Fibroblast of lung (primary cell): ENCODE measurements at regions not wholly inside any gene's neighbourhood (a gene's known extent, or its start where the extent isn't known, plus 50 kb on each side); places are given as distances from the start of the nearest gene placed in this dataset.

Experiments used
- DNase-seq, 2 donors: peaks; one replicate each; pipeline versions ENCODE4 v3.0.0 to v3.0.0-alpha.2; 2010; ENCODE audit warnings: low read depth in 2 of 2
- H2AFZ ChIP-seq: 2 replicates; pipeline ENCODE4 v1.5.1; 2012; ENCODE audit warnings: low read length, control low read depth, inconsistent platforms
- H3K27ac ChIP-seq: 2 replicates; pipeline ENCODE4 v1.5.1; 2011; ENCODE audit warnings: low read length, control low read depth; ENCODE audit not compliant: insufficient read depth
- H3K27me3 ChIP-seq: 2 replicates; pipeline ENCODE4 v1.5.1; 2011; ENCODE audit warnings: mild to moderate bottlenecking, low read length; ENCODE audit not compliant: control insufficient read depth, insufficient read depth
- H3K36me3 ChIP-seq: 2 replicates; pipeline ENCODE4 v1.5.1; 2011; ENCODE audit warnings: low read length; ENCODE audit not compliant: control insufficient read depth, insufficient read depth
- H3K4me1 ChIP-seq: 2 replicates; pipeline ENCODE4 v1.5.1; 2011; ENCODE audit warnings: low read length; ENCODE audit not compliant: control insufficient read depth, insufficient read depth; ENCODE audit errors: extremely low read depth
- H3K4me2 ChIP-seq: 2 replicates; pipeline ENCODE4 v1.5.1; 2011; ENCODE audit warnings: low read length, control low read depth; ENCODE audit not compliant: insufficient read depth; ENCODE audit errors: extremely low read depth
- H3K4me3 ChIP-seq, 4 experiments: fragments of 200-600 bp in 1 of 4; sonication (generic) in 1 of 4; replicated peaks in 1 of 4; 2 replicates each; pipeline ENCODE4 v1.5.1; 2011 to 2016; ENCODE audit warnings: low read length in 4 of 4, low read depth in 3 of 4, mild to moderate bottlenecking in 3 of 4, control low read depth in 2 of 4, inconsistent platforms in 1 of 4, mixed read lengths in 1 of 4; ENCODE audit not compliant: insufficient read depth in 1 of 4; ENCODE audit errors: control extremely low read depth in 1 of 4
- H3K79me2 ChIP-seq: 2 replicates; pipeline ENCODE4 v1.5.1; 2012; ENCODE audit warnings: mild to moderate bottlenecking, low read length, inconsistent platforms; ENCODE audit not compliant: control insufficient read depth, insufficient read depth
- H3K9ac ChIP-seq: 2 replicates; pipeline ENCODE4 v1.5.1; 2011; ENCODE audit warnings: mild to moderate bottlenecking, low read length, control low read depth; ENCODE audit not compliant: insufficient read depth
- H3K9me3 ChIP-seq: 2 replicates; pipeline ENCODE4 v1.5.1; 2012; ENCODE audit warnings: low read depth, low read length; ENCODE audit not compliant: control insufficient read depth, insufficient read depth
- H4K20me1 ChIP-seq: 2 replicates; pipeline ENCODE4 v1.5.1; 2011; ENCODE audit warnings: low read length; ENCODE audit not compliant: control insufficient read depth, insufficient read depth; ENCODE audit errors: extremely low read depth
- CTCF ChIP-seq, 2 donors: IDR thresholded peaks in 1 of 2; conservative IDR thresholded peaks in 1 of 2; 1 replicate in 1 of 2; 2 replicates in 1 of 2; pipeline ENCODE4 v1.5.1; 2011 to 2012; ENCODE audit warnings: low read length in 2 of 2, control low read depth in 1 of 2, inconsistent platforms in 1 of 2, low read depth in 1 of 2, mild to moderate bottlenecking in 1 of 2
- EZH2 ChIP-seq: IDR thresholded peaks from 2 replicates; pipeline ENCODE4 v1.5.1; 2012; ENCODE audit warnings: low read length, control low read depth, mild to moderate bottlenecking; ENCODE audit errors: missing control alignments

- Histone ChIP-seq H3K9ac (no peak overlapping the region), H3K27me3 (peaks cover 6% of the 10 kb centered on the region), H3K79me2 (no peaks in the 10 kb centered on the region), H2AFZ (no peak overlapping the region), H3K4me1 (no peaks in the 10 kb centered on the region), H3K27ac (no peak overlapping the region), H4K20me1 (no peaks in the 10 kb centered on the region), H3K36me3 (no peaks in the 10 kb centered on the region), H3K4me2 (no peak overlapping the region), H3K9me3 (no peaks in the 10 kb centered on the region), H3K4me3 (no peak overlapping the region)
- peak in 1 of 2 donors; percentile 10 for DNase-seq
- TF ChIP-seq CTCF (conservative IDR thresholded peaks at IDR 0.05 in 1 of 2, IDR thresholded peaks at IDR 0.05 in 1 of 2; ENCODE audit: low read depth in 1 of 2, low read length in 2 of 2) (no peak), EZH2 (no peak)
Observed at GRCh38 chr5:82447913-82448312, 169.8 kb upstream of the RPS23 start.

GRCh38 chr5:82446809-82447208 lies 168.7 kb upstream of the RPS23 start:
- H3K4me1 ChIP-seq, result no peaks in the 10 kb centered on the region
- no peak overlapping the region for H3K9ac ChIP-seq
- TF ChIP-seq CTCF (conservative IDR thresholded peaks at IDR 0.05 in 1 of 2, IDR thresholded peaks at IDR 0.05 in 1 of 2; ENCODE audit: low read depth in 1 of 2, low read length in 2 of 2) (no peak), EZH2 (no peak)
- no peak overlapping the region for H2AFZ ChIP-seq
- H3K9me3 ChIP-seq, result no peaks in the 10 kb centered on the region
- DNase-seq, result no peak
- H3K4me2 ChIP-seq, result no peak overlapping the region
- no peaks in the 10 kb centered on the region for H3K36me3 ChIP-seq
- no peaks in the 10 kb centered on the region for H4K20me1 ChIP-seq
- peaks cover 6% of the 10 kb centered on the region for H3K27me3 ChIP-seq
- H3K27ac ChIP-seq, result no peak overlapping the region
- H3K79me2 ChIP-seq, result no peaks in the 10 kb centered on the region
- no peak overlapping the region for H3K4me3 ChIP-seq

DNA sequence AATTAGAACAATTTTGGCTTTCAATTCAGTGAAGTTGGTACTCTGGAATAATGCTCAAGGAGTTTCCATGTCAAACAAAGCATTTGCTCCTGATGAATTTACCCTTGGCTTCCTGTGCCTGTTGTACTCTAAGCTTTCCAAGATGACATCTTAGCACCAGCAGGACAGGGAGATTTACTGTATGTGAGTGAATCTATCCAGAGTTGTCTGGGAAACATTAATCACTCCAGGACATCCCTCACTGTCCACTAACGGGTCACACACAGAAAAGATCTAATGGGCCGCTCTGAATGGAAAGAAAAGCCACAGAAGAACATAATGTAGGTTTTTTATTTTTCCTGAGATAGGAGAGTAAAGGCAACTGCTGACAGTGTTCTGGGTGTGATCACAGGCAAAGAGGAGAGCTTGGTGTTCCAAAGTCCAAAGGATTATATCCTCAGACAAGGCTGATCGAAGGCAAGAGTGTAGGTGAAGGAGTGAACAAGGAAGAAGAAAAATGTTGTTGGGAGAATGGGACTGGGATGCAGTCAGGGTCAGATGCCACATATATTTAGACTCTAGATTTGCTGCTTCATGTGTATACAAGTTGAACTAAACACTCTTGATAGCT lies 167.7 kb upstream of the RPS23 start:
- Histone ChIP-seq H3K27ac (no peak overlapping the region), H3K9me3 (no peaks in the 10 kb centered on the region), H3K4me3 (no peak overlapping the region), H3K36me3 (no peaks in the 10 kb centered on the region), H3K79me2 (no peaks in the 10 kb centered on the region), H3K27me3 (peaks cover 6% of the 10 kb centered on the region), H3K4me1 (no peaks in the 10 kb centered on the region), H3K9ac (no peak overlapping the region), H3K4me2 (no peak overlapping the region), H2AFZ (no peak overlapping the region), H4K20me1 (no peaks in the 10 kb centered on the region)
- peak in 1 of 2 donors; percentile 23 for DNase-seq
- TF ChIP-seq CTCF (conservative IDR thresholded peaks at IDR 0.05 in 1 of 2, IDR thresholded peaks at IDR 0.05 in 1 of 2; ENCODE audit: low read depth in 1 of 2, low read length in 2 of 2), result no peak
- no peak for TF ChIP-seq EZH2
